PC-3 (cell line): ENCODE measurements at regions not wholly inside any gene's neighbourhood (a gene's known extent, or its start where the extent isn't known, plus 50 kb on each side); places are given as distances from the start of the nearest gene placed in this dataset.
A peak's percentile ranks its signal among the peaks of the same experiment; 100 is the strongest.

Experiments
- ATAC-seq: fragments of 200-7000 bp; cut with Tn5 transposase; 2 replicates; pipeline ENCODE4 v1.9.1; 2020; ENCODE audit warnings: mild to moderate bottlenecking, moderate library complexity
- BruUV-seq: library from RNA; stranded (reverse); fragments of 400-500 nt; replicated peaks from 2 replicates; lab custom pipeline; 2021; lab: Mats Ljungman, UMichigan
- CTCF ChIA-PET: fragments of 300-600 bp; sonication (Branson Sonifier 250); formaldehyde crosslinking; loops from one replicate; lab custom pipeline; 2022; ENCODE audit warnings: antibody characterized with exemption; lab: Charles Lee
- POLR2A ChIA-PET: fragments of 300-600 bp; sonication (Branson Sonifier 250); formaldehyde crosslinking; loops from one replicate; lab custom pipeline; 2022; ENCODE audit warnings: antibody characterized with exemption; ENCODE audit not compliant: unreplicated experiment; lab: Charles Lee
- DNase-seq: peaks from one replicate; pipeline ENCODE4 v3.0.0-alpha.2; 2015
- H2AFZ ChIP-seq: fragments of 300-600 bp; sonication (generic); 2 replicates; pipeline ENCODE4 v1.6.0; 2016; ENCODE audit warnings: antibody characterized with exemption, low read length
- H3F3A ChIP-seq: fragments of 300-600 bp; sonication (generic); one replicate; pipeline ENCODE4 v1.6.0; 2017; ENCODE audit warnings: antibody characterized with exemption, low read length, control low read depth, mild to moderate bottlenecking; ENCODE audit not compliant: unreplicated experiment
- H3K27ac ChIP-seq: fragments of 300-600 bp; sonication (generic); 2 replicates; pipeline ENCODE4 v1.5.1; 2016; ENCODE audit warnings: mild to moderate bottlenecking, low read length
- H3K27me3 ChIP-seq: fragments of 300-600 bp; sonication (generic); 2 replicates; pipeline ENCODE4 v1.6.1; 2016; ENCODE audit warnings: low read length, mixed read lengths
- H3K36me3 ChIP-seq: fragments of 300-600 bp; sonication (generic); 2 replicates; pipeline ENCODE4 v1.6.1; 2016; ENCODE audit warnings: low read depth, mixed run types, low read length, mixed read lengths
- H3K4me1 ChIP-seq: fragments of 300-600 bp; sonication (generic); 2 replicates; pipeline ENCODE4 v1.5.1; 2016; ENCODE audit warnings: low read length; ENCODE audit not compliant: insufficient read depth
- H3K4me2 ChIP-seq: fragments of 300-600 bp; sonication (generic); 2 replicates; pipeline ENCODE4 v1.6.0; 2016; ENCODE audit warnings: low read length
- H3K4me3 ChIP-seq: fragments of 300-600 bp; sonication (generic); 2 replicates; pipeline ENCODE4 v1.5.1; 2016; ENCODE audit warnings: mild to moderate bottlenecking, low read length, mixed read lengths
- H3K79me2 ChIP-seq: fragments of 300-600 bp; sonication (generic); 2 replicates; pipeline ENCODE4 v1.6.1; 2017; ENCODE audit warnings: low read length, mixed read lengths
- H3K9ac ChIP-seq: fragments of 300-600 bp; sonication (generic); 2 replicates; pipeline ENCODE4 v1.6.0; 2016; ENCODE audit warnings: mild to moderate bottlenecking, low read length
- H3K9me2 ChIP-seq: fragments of 300-600 bp; sonication (generic); replicated peaks from 2 replicates; pipeline ENCODE4 v1.6.1; 2016; ENCODE audit warnings: mixed run types, low read length, mixed read lengths
- H3K9me3 ChIP-seq: fragments of 300-600 bp; sonication (generic); 2 replicates; pipeline ENCODE4 v1.6.1; 2016; ENCODE audit warnings: low read length, mixed read lengths
- H4K20me1 ChIP-seq: fragments of 300-600 bp; sonication (generic); 2 replicates; pipeline ENCODE4 v1.6.1; 2016; ENCODE audit warnings: low read length, mixed read lengths
- CTCF ChIP-seq: fragments of 300-600 bp; sonication (generic); conservative IDR thresholded peaks from 2 replicates; pipeline ENCODE4 v1.5.1; 2017; ENCODE audit warnings: antibody characterized with exemption, low read depth, mild to moderate bottlenecking, low read length
- EZH2 ChIP-seq: fragments of 300-600 bp; sonication (generic); IDR thresholded peaks from one replicate; pipeline ENCODE4 v1.6.1; 2017; ENCODE audit warnings: antibody characterized with exemption, mild to moderate bottlenecking, low read length; ENCODE audit not compliant: unreplicated experiment
- EZH2phosphoT487 ChIP-seq: fragments of 300-600 bp; sonication (generic); IDR thresholded peaks from 2 replicates; pipeline ENCODE4 v1.6.1; 2018; ENCODE audit warnings: mild to moderate bottlenecking, antibody characterized with exemption, low read length, borderline replicate concordance
- intact Hi-C: fragments of 100-400 bp; cut with micrococcal nuclease; formaldehyde crosslinking; loops from 2 replicates; pipeline ENCODE4 v1.9.0; 2023

DNA sequence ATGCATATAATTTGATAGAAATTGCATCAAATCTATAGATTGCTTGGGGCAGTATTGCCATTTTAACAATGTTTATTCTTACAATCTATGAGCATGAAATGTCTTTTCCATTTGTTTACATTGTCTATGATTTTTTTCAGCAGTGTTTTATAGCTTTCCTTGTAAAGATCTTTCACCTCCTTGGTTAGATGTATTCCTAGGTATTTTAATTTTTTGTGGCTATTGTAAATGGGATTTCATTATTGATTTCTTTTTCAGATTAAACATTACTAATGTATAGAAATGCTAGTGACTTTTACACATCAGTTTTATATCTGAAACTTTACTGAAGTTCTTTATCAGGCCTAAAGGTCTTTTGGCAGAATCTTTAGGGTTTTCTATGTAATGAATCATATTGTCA is 237.6 kb upstream of the STAC start:
- Histone ChIP-seq H3K9ac (no peak overlapping the region), H3K4me2 (no peak overlapping the region), H2AFZ (no peak overlapping the region), H3K36me3 (no peaks in the 10 kb centered on the region), H3K4me1 (peaks cover 20% of the 10 kb centered on the region), H3K4me3 (no peak overlapping the region), H3F3A (no peaks in the 10 kb centered on the region), H3K79me2 (no peaks in the 10 kb centered on the region), H4K20me1 (no peaks in the 10 kb centered on the region), H3K27ac (no peak overlapping the region), H3K9me2 (no peaks in the 10 kb centered on the region), H3K9me3 (no peaks in the 10 kb centered on the region), H3K27me3 (no peaks in the 10 kb centered on the region)
- CTCF ChIA-PET, result no interaction called here
- TF ChIP-seq CTCF, result no peak
- TF ChIP-seq EZH2phosphoT487, result no peak
- TF ChIP-seq EZH2, result no peak
- intact Hi-C loops, result loop anchor here (1.0 kb wide), 1 partner anchor 13 kb away; no protein-coding TSS in a partner anchor
- no TSS peak for BruUV-seq
- POLR2A ChIA-PET, result no interaction called here
- peak; percentile 67 for ATAC-seq
- DNase-seq, result peak; percentile 51

DNA sequence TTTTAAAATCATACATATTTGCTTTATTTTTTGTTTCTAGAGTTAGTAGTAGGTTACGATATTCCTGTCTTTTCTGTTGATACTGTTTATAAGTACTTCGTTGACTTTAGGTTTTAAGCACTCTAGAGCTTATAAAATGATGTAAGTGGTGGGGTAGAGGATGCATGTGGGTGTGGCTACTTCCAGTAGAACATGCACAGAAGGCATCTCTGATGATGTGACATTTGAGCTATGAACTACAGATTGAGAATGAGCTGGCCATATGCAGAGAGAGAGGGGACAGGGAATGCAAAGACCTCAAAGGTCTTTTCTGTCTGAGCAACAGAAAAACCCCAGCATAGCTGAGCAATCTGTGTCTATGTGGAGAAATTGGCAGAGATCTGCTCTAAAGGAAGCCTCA is 233.9 kb upstream of the STAC start:
- Histone ChIP-seq H3K9ac (no peak overlapping the region), H3K79me2 (no peaks in the 10 kb centered on the region), H3K4me3 (no peak overlapping the region), H3K9me2 (no peaks in the 10 kb centered on the region), H3K36me3 (no peaks in the 10 kb centered on the region), H3F3A (peaks cover 3% of the 10 kb centered on the region), H3K4me2 (no peak overlapping the region), H3K27me3 (no peaks in the 10 kb centered on the region), H3K9me3 (no peaks in the 10 kb centered on the region), H3K4me1 (peaks cover 56% of the 10 kb centered on the region), H2AFZ (no peak overlapping the region), H3K27ac (no peak overlapping the region), H4K20me1 (no peaks in the 10 kb centered on the region)
- intact Hi-C loops, result no loop called here
- ChIA-PET POLR2A (interaction anchor here (0.6 kb wide), 1 partner anchor 34 kb away, joined by 3 read pairs; no protein-coding TSS in a partner anchor), CTCF (no interaction called here)
- TF ChIP-seq CTCF (no peak), EZH2phosphoT487 (no peak), EZH2 (no peak)
- no TSS peak for BruUV-seq
- DNase-seq, result no peak
- no peak for ATAC-seq

DNA sequence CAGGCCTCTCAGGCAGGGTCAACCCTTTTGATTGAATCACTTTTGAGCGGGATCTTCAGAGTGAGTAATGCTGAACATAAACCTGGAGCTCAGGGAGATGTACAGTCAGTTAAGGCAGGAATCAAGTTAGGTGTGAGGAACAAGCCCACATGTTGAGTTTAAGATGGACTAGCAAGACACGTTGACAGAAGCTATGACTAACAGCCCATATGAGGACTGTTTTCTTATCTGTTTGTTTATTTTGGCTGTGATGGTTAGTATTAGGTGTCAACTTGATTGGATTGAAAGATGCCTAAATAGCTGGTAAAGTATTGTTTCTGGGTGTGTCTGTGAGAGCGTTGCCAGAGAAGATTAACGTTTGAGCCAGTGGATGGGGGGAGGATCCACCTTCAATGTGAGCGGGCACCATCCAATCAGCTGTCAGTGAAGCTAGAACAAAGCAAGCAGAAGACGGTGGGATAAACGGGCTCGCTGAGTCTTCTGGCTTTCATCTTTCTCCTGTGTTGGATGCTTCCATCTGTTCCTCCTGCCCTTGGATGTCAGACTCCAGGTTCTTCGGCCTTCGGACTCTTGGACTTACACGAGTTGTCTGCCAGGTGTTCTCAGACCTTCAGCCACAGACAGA is 232.3 kb upstream of the STAC start:
- TF ChIP-seq EZH2 (no peak), CTCF (no peak), EZH2phosphoT487 (no peak)
- H3K4me2 ChIP-seq, result no peak overlapping the region
- CTCF ChIA-PET, result no interaction called here
- H3K27ac ChIP-seq, result peak overlapping the region; percentile 24
- no peaks in the 10 kb centered on the region for H4K20me1 ChIP-seq
- H3K9me3 ChIP-seq, result no peaks in the 10 kb centered on the region
- DNase-seq, result peak; percentile 73
- H3K4me1 ChIP-seq, result peaks cover 53% of the 10 kb centered on the region
- H3K9me2 ChIP-seq, result no peaks in the 10 kb centered on the region
- intact Hi-C loops, result no loop called here
- H3K79me2 ChIP-seq, result no peaks in the 10 kb centered on the region
- BruUV-seq, result no TSS peak
- POLR2A ChIA-PET, result no interaction called here
- ATAC-seq, result peak; percentile 35
- H3K9ac ChIP-seq, result no peak overlapping the region
- no peak overlapping the region for H2AFZ ChIP-seq
- no peak overlapping the region for H3K4me3 ChIP-seq
- H3F3A ChIP-seq, result peaks cover 3% of the 10 kb centered on the region
- no peaks in the 10 kb centered on the region for H3K36me3 ChIP-seq
- H3K27me3 ChIP-seq, result no peaks in the 10 kb centered on the region
